Hindlimb muscle (tissue), 1 donor: ENCODE measurements at regions not wholly inside any gene's neighbourhood (a gene's known extent, or its start where the extent isn't known, plus 50 kb on each side); places are given as distances from the start of the nearest gene placed in this dataset.

Source experiments
- DNase-seq: peaks from one replicate; pipeline ENCODE4 v3.0.0-alpha.2; 2013

DNA sequence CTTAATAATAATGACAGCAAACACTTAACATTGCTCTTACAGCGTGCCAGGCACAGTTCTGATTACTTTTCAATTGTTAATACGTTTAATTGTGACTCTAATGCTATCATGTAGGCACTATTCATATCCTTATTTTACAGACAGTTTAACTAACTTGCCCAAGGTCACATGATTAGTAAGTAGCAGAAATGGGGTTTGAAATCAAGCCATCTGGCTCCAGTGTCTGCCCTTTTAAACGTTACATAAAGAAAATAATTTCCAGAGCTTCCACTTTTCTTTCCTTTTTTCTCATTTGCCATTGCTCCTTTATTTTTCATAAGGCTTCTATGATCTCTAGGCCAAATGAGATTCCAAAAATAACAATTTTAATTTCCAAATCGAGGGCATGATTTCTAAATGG, 50.6 kb upstream of the IKZF2 start:
- peak; percentile 6 for DNase-seq

DNA sequence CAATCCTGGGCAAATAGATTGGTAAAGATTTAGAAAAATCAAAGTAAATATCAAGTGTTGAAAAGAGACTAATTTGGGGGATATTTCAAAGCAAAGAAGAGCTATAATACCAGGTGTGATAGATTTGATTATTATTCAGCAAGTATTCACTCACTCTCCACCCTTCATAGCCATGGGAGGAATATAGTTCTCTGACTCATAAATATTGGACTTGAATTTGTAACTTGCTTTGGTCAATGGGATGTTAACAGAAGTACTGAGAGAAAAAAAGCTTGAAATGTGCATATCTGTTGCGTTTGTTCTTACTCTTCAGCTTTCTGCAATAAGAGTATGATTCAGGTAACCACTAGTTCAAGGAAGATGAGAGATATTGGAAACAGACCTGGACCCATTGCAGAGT, 54.5 kb upstream of the IKZF2 start:
- no peak for DNase-seq

DNA sequence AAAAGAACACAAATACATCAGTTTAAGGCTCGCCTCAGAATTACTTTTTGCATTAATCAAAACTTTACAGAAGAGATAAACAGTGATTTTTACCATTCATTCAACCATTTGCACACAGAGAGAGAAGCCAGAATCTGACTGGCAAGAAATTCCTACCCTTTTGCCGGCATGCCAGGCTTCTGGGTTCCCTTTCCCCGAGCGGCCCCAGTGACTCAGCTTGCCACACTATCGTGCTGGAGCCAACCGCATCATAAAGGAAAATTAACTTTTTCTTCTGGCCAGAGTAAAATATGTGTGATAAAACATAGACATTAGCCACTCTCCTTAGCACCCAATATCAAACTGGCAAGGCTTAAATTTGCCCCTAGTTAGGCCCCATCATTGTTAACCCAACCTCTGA, 61.8 kb upstream of the IKZF2 start:
- no peak for DNase-seq

DNA sequence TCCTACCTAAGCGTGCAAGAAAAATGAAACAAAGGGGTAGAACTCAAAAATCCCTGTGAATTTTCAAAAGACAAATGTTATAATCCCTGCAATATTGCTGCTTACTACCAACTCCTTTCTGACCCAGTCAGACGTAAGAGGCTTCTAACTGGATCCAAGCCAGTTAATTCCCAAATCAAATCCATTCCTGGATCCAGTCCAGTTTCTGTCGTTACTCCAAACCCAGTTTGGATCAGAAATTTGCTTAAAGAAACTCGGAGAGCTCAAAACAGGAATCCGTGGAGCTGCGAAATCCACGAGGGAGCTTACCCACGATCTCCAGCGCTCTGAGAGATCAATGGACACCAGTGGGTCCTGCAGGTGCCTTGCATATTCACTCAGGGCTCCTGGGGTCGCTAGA, 62.8 kb upstream of the IKZF2 start:
- DNase-seq, result no peak

DNA sequence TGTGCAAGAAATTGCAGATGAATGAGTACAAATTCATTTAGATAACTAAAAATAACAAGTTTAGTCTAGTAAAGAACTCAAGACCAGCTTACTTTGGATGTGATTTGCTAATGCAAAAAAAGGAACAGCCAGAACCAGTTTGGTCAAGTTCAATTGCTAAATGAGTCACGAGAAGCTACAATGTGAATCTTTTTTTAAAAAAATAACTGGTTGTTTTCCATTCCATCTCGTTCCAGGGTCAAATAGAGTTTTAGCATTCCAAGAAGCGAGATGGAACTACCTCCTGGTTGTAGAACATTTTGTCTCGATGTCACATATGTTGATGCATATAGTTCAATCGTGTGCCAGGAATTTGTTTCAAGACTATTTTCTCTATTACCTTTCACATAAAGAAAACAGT, 65.0 kb upstream of the IKZF2 start:
- peak; percentile 10 for DNase-seq

DNA sequence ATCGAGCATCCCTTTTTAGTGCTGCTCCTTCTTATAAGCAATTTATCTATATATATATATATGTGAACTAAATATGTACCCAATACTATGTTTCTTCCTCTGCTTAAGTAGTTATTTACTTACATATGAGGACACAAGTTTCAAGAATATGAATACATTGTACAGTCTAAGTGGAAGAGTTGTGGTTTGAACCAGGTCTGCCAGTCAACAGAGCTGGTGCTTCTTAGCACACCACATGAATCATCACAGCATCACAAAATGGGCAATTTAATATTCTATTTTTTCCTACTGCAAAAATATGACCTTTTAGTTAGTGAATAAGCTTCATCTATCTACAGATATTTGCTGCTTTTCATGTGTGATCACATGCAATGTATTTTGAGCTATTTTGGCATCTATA, 64.4 kb upstream of the SPAG16 start:
- DNase-seq, result no peak

DNA sequence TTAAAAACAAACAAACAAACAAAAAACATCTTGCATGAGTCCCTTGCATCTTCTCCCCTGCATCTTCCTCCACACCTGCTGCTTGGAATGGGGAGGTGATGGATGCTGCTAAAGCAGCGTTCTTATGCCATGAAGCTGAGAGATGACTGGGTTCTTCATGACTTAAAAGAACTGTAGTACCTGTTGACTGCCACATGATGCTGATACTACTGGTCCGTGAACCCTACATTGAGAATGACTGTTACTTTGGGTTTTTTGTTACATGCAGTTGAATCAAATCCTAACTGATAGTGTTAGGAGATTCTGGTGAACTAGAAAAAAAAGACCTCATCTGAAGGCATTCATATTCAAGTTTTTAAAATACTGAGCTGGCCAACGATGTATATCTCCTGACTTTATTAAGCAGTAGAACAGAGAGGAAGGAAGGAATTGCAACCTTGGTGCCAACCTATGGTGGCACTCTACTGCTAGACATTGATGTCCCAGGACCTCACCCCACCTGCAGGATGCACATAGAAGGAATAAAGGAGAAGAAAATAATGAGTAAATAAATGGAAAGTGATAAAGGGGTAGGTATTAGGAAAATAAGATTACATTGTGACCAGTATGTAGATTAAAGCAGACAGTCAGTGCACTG, 63.2 kb upstream of the SPAG16 start:
- DNase-seq, result no peak

DNA sequence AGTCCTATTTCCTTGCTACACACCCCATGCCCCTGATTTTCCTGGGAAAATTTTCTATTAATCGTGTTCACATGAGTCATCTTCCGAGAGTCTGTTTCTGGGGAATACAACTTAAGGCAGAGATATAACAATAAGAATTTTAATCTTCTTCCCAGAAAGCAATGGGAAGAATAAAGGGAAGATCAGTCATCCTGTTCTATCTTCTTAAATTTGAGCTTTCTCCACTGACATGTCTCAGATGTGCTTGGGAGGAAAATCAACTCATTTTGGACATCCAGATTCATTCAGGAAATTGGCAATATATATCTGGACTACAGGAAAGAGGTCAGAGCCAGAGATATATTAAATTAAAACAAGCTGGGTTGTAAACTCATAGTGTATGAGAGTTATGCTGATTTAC, 62.3 kb upstream of the SPAG16 start:
- peak; percentile 11 for DNase-seq

DNA sequence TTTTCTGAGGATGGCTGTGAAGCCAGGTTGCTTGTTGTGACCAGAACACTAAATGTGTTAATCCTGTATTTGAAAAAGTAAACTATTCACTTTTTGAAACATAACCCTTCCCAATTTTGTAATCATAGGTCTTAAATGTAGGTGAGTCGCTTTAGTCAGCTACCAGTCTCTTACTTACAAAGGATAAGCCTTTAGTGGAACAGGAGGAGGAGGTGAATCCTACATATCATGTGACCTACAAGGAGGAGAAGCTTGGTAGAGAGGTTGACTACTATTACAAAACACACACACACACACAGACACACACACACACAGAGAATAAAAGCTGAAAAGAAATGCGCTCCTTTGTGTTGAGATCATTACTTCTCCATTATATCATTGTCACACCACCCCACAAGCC, 59.9 kb upstream of the SPAG16 start:
- no peak for DNase-seq

DNA sequence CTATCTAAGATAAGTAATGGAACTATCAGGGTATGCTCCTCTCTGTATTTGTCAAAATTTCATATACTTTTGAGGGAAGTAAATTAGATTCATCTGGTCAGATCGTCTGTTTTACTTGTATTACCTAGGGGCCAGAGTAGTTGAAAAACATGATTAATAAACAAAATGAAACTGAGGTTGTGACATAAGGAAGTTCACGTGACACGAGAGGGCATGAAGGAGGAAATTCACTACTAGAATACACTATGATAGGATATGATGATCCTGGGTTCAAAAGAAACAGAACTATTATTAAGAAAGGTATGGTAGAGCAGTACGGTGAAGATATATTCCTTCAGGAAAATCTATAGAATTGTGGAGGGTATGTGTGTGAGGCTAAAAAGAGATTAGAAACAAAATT, 58.4 kb upstream of the SPAG16 start:
- no peak for DNase-seq

DNA sequence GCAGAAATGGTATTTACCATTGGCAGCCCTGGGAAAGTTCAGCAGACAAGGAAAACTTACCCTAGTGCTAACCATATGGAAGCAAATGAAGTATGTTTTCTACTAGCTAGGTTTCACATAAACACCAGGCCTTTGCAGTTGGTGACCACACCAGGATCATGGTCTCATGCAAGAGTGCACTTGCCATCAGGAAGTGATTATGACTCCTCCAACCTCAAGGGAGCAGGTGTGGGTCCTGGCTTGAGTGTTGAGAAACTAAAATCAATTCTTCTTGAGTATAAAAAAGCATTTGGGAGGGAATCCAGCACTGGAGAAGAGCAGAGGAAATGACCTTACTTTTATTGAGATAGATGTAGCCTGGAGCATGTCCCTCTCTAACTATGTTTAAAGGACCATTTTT, 56.8 kb upstream of the SPAG16 start:
- no peak for DNase-seq

DNA sequence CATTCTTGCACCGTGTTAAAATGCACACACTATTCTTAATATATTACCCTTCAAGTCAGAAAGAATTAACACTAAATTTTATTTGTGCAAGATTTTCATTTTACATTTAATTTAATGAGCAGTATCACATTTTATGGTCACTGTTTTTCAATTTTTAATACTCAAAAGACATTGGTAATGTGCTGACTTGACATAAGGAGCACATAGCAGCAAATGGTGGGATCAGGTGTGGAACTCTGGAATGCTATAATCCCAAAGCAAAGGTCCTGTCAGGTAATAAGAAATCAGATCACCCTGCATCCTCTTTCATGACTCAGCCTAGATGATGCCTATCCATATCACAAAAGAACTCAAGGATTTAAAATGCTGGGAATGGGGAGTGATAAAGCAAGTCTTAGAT, 55.6 kb upstream of the SPAG16 start:
- DNase-seq, result no peak

DNA sequence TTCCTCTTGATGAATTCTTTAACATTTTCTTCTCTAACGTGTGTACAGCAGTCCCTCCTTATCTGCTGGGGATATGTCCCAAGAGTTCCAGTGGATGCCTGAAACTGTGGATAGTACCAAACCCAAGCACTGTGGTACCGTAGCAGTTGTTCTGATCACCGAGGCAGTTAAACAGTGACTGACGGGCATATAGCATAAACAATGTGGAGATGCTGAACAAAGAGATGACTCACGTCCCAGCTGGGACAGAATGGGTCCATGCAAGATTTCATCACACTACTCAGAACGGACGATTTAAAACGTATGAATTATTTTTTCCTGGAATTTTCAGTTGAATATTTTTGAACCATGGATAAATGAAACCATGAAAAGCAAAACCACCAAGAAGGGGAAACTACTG, 54.5 kb upstream of the SPAG16 start:
- DNase-seq, result no peak

DNA sequence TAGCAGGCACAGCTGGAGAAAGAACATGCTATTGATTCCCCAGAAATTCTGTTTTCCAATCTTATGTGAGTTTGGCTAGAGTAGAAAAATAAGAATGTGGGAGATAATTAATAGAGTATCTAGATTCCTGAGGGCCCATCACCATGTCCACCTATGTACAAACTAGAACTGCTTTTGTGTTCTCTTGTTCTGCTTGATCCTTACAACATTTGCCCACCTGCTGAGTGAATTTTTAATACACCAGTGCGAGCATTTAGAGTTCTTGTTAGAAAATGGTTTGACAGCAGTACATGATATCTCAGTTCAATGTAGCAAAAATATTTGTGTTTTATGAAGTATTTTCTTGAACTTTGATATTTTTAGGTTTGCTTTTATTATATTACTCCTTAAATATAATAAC, 52.3 kb upstream of the SPAG16 start:
- DNase-seq, result no peak

DNA sequence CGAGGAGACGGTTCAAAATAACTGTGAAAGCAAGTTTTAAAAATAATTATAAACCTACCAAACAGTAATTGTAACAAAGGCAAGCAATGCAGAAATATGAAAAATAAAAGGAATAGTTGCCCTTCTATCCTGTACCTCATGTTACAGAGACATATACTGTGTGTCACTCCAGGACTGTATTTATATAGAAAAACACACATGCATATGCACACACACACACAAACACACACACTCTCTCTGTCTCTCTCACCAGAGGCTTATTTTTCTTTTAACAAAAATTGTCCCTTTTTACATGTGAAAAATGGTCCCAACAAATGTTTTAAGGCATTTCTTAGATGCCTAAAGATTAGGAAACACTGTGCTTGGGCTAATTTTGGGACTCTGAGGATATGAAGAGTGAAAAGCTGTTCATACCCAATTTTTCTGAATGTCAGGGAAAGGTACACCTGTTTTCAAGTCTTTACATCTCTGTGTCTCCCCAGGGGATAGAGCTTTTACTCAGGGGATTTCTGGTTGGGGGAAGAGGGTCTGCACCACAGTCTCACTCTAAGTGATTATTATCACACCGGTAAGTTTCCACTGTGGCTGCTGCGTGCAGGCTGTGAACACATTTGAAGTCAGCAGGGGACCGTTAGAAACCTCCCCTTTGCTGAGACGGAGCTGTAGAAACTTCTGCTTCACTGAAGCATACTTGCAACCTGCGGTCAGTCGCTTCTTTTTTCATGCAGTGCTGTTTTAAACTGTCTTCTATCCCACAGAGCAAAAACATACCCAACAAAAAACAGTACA, 51.4 kb upstream of the SPAG16 start:
- no peak for DNase-seq

DNA sequence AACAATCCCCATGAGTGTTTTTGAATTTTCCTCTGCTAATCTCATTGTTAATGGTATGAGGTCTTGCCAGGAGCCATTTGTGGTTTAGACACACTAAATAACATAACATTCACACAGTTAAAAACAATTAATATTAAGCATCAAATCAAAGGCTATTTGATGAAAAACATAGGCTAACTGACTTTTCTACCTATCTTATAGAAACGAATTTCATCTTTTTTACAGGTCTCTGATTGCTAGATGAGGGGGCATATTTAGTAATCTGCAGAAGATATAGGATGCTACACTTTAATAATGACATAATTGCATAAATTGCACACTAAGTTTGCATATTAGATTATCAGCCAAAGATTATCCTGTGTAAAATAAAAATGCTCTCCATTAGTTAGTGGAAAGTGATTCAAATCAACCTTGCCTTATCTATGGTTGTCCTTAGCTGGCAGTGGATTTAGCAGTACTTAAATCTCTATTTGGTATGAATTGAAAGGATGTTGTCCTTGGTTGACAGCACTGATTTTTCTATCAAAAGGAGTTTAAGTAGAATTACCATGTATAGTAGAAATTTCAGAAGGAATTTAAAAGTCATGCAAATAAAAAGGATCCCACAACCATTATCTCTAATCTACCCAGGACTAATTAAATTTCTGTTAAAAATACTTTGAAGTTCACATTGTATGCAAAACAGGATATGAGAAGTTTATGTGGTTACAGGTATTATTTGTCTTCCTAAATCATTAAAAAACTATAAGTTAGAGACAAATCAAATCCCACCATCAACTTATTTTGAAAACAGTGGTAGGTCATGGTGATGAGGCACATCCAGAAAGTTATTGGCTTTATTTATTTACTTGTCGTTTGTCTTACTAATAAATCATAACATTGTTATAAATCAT, 50.6 kb upstream of the SPAG16 start:
- DNase-seq, result no peak
